ENCODE measurements at regions not wholly inside any gene's neighbourhood (a gene's known extent, or its start where the extent isn't known, plus 50 kb on each side); places are given as distances from the start of the nearest gene placed in this dataset.

GRCh38 chr6:94049001-94049400 lies 629.6 kb upstream of the EPHA7 start:
- no peak for DNase-seq

GRCh38 chr6:94045099-94045829 lies 625.9 kb upstream of the EPHA7 start:
- no peak for DNase-seq

GRCh38 chr6:94041945-94042709 lies 622.8 kb upstream of the EPHA7 start:
- no peak for DNase-seq

GRCh38 chr6:94036024-94036423 lies 616.7 kb upstream of the EPHA7 start:
- DNase-seq: no peak

GRCh38 chr6:94027374-94027773 lies 608.0 kb upstream of the EPHA7 start:
- DNase-seq: peak; percentile 5

- no peak for DNase-seq
Measured at GRCh38 chr6:94026575-94026974, 607.2 kb upstream of the EPHA7 start.

GRCh38 chr6:94005835-94006234 lies 586.5 kb upstream of the EPHA7 start:
- no peak for DNase-seq

- no peak for DNase-seq
Measured at GRCh38 chr6:93992976-93993375, 573.6 kb upstream of the EPHA7 start.

- no peak for DNase-seq
Measured at GRCh38 chr6:93989630-93990029, 570.3 kb upstream of the EPHA7 start.

- DNase-seq: no peak
Measured at GRCh38 chr6:93985953-93986352, 566.6 kb upstream of the EPHA7 start.

GRCh38 chr6:93975159-93975558 lies 555.8 kb upstream of the EPHA7 start:
- no peak for DNase-seq

GRCh38 chr6:93974332-93974731 lies 555.0 kb upstream of the EPHA7 start:
- DNase-seq: no peak

- DNase-seq: no peak
Measured at GRCh38 chr6:93972791-93973190, 553.4 kb upstream of the EPHA7 start.

GRCh38 chr6:93970684-93971083 lies 551.3 kb upstream of the EPHA7 start:
- no peak for DNase-seq

GRCh38 chr6:93968126-93968525 lies 548.8 kb upstream of the EPHA7 start:
- no peak for DNase-seq

- DNase-seq: no peak
Measured at GRCh38 chr6:93964926-93965325, 545.6 kb upstream of the EPHA7 start.

GRCh38 chr6:93964321-93964720 lies 545.0 kb upstream of the EPHA7 start:
- DNase-seq: no peak

GRCh38 chr6:93962566-93962965 lies 543.2 kb upstream of the EPHA7 start:
- DNase-seq: no peak

GRCh38 chr6:93954584-93954983 lies 535.2 kb upstream of the EPHA7 start:
- DNase-seq: no peak

GRCh38 chr6:93943661-93944060 lies 524.3 kb upstream of the EPHA7 start:
- no peak for DNase-seq

- no peak for DNase-seq
Measured at GRCh38 chr6:93940381-93940780, 521.0 kb upstream of the EPHA7 start.

GRCh38 chr6:93932175-93932574 lies 512.8 kb upstream of the EPHA7 start:
- no peak for DNase-seq

- DNase-seq: no peak
Measured at GRCh38 chr6:93927731-93928130, 508.4 kb upstream of the EPHA7 start.

GRCh38 chr6:93919365-93919764 lies 500.0 kb upstream of the EPHA7 start:
- no peak for DNase-seq

- no peak for DNase-seq
Measured at GRCh38 chr6:93918258-93918657, 498.9 kb upstream of the EPHA7 start.

All from RPMI8226 (cell line).